GM23248 (cell line): ENCODE measurements at regions not wholly inside any gene's neighbourhood (a gene's known extent, or its start where the extent isn't known, plus 50 kb on each side); places are given as distances from the start of the nearest gene placed in this dataset.

ENCODE experiments used
- DNase-seq: peaks from one replicate; pipeline ENCODE4 v3.0.0-alpha.2; 2015
- H2AFZ ChIP-seq: fragments of 200-600 bp; sonication (generic); 2 replicates; pipeline ENCODE4 v1.6.1; 2016; ENCODE audit warnings: antibody characterized with exemption
- H3F3A ChIP-seq: fragments of 200-600 bp; sonication (generic); 2 replicates; pipeline ENCODE4 v1.6.1; 2016; ENCODE audit warnings: mild to moderate bottlenecking, antibody characterized with exemption, mixed run types; ENCODE audit not compliant: insufficient read depth
- H3K27ac ChIP-seq: fragments of 200-600 bp; sonication (generic); 2 replicates; pipeline ENCODE4 v1.5.1; 2016; ENCODE audit warnings: mild to moderate bottlenecking
- H3K27me3 ChIP-seq: fragments of 200-600 bp; sonication (generic); replicated peaks from 2 replicates; pipeline ENCODE4 v1.6.1; 2016; ENCODE audit warnings: mild to moderate bottlenecking; ENCODE audit not compliant: insufficient read depth
- H3K36me3 ChIP-seq: fragments of 200-600 bp; sonication (generic); 2 replicates; pipeline ENCODE4 v1.6.1; 2016; ENCODE audit warnings: low read depth, mild to moderate bottlenecking
- H3K4me1 ChIP-seq: fragments of 200-600 bp; sonication (generic); 2 replicates; pipeline ENCODE4 v1.6.1; 2016; ENCODE audit warnings: mild to moderate bottlenecking; ENCODE audit not compliant: insufficient read depth
- H3K4me2 ChIP-seq: fragments of 200-600 bp; sonication (generic); one replicate; pipeline ENCODE4 v1.6.1; 2016; ENCODE audit warnings: mild to moderate bottlenecking; ENCODE audit not compliant: unreplicated experiment
- H3K4me3 ChIP-seq: fragments of 200-600 bp; sonication (generic); 2 replicates; pipeline ENCODE4 v1.5.1; 2016; ENCODE audit warnings: mild to moderate bottlenecking
- H3K79me2 ChIP-seq: fragments of 200-600 bp; sonication (generic); 2 replicates; pipeline ENCODE4 v1.6.1; 2016; ENCODE audit warnings: mild to moderate bottlenecking; ENCODE audit not compliant: insufficient read depth
- H3K9ac ChIP-seq: fragments of 200-600 bp; sonication (generic); 2 replicates; pipeline ENCODE4 v1.6.1; 2016; ENCODE audit warnings: mild to moderate bottlenecking
- H3K9me2 ChIP-seq: fragments of 200-600 bp; sonication (generic); 2 replicates; pipeline ENCODE4 v1.6.1; 2016; ENCODE audit warnings: mixed run types, mild to moderate bottlenecking, moderate library complexity; ENCODE audit not compliant: insufficient read depth
- H3K9me3 ChIP-seq: fragments of 200-600 bp; sonication (generic); one replicate; pipeline ENCODE4 v1.6.1; 2017; ENCODE audit warnings: low read depth
- H4K20me1 ChIP-seq: fragments of 200-600 bp; sonication (generic); 2 replicates; pipeline ENCODE4 v1.6.0; 2016; ENCODE audit not compliant: insufficient read depth
- EZH2 ChIP-seq: fragments of 200-600 bp; sonication (generic); IDR thresholded peaks from 2 replicates; pipeline ENCODE4 v1.6.1; 2018; ENCODE audit warnings: antibody characterized with exemption, mild to moderate bottlenecking; ENCODE audit not compliant: insufficient read depth, poor library complexity, severe bottlenecking
- EZH2phosphoT487 ChIP-seq: fragments of 200-600 bp; sonication (generic); IDR thresholded peaks from 2 replicates; pipeline ENCODE4 v1.6.1; 2018; ENCODE audit warnings: antibody characterized with exemption, moderate library complexity, mild to moderate bottlenecking, low read depth; ENCODE audit not compliant: insufficient read depth
- WGBS, 2 experiments: methylation state at CpG; one replicate each; pipeline ENCODE4 v1.1.6; 2015 to 2017; ENCODE audit warnings: low lambda C conversion rate in 2 of 2, low coverage in 1 of 2; ENCODE audit errors: missing lambda C conversion rate in 2 of 2; 5-methylcytosine and 5-hydroxymethylcytosine counted together
- in situ Hi-C: fragments of 300-500 bp; cut with MboI; formaldehyde crosslinking; loops from 2 replicates; pipeline ENCODE4 v1.15.0; 2020

DNA sequence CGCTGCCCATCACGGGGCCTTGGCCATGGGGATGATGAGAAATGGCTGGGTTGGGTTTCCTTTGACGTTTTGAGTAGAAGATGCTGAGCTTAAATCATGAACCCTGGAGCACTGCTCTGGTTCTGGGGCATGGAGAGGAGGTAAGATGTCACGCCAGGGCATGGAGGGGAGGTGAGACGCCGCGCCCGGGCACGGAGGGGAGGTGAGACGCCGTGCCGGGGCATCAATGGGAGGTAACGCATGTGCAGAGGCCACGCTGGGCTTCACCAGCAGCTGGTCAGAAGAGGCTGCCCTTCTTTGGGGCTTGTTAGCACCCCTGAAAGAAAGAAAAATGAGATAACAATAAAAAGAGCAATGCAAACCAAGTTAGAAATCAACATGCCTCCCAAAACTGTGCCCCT is 322.5 kb upstream of the IRX4 start:
- Histone ChIP-seq H2AFZ (no peak overlapping the region), H4K20me1 (no peaks in the 10 kb centered on the region), H3K9me3 (no peaks in the 10 kb centered on the region), H3K79me2 (no peaks in the 10 kb centered on the region), H3K27ac (no peak overlapping the region), H3K9ac (no peak overlapping the region), H3K4me1 (no peaks in the 10 kb centered on the region), H3K4me3 (no peak overlapping the region), H3K4me2 (no peak overlapping the region), H3K9me2 (no peaks in the 10 kb centered on the region), H3K36me3 (no peaks in the 10 kb centered on the region), H3K27me3 (no peaks in the 10 kb centered on the region), H3F3A (no peaks in the 10 kb centered on the region)
- no peak for DNase-seq
- in situ Hi-C loops, result no loop called here
- WGBS, 2 experiments, result 62% methylated on average over 14 of the region's 14 CpGs
- no peak for TF ChIP-seq EZH2
- TF ChIP-seq EZH2phosphoT487, result no peak

- DNase-seq, result no peak
- WGBS, 2 experiments, result 58 to 60% methylated on average over 19 to 21 of the region's 21 CpGs
- no peak overlapping the region for H3K9ac ChIP-seq
- H3F3A ChIP-seq, result no peaks in the 10 kb centered on the region
- no peaks in the 10 kb centered on the region for H3K9me2 ChIP-seq
- H3K4me1 ChIP-seq, result no peaks in the 10 kb centered on the region
- H3K4me2 ChIP-seq, result no peak overlapping the region
- TF ChIP-seq EZH2 (no peak), EZH2phosphoT487 (no peak)
- H2AFZ ChIP-seq, result no peak overlapping the region
- no peaks in the 10 kb centered on the region for H3K79me2 ChIP-seq
- H3K27me3 ChIP-seq, result no peaks in the 10 kb centered on the region
- no peaks in the 10 kb centered on the region for H3K36me3 ChIP-seq
- no peak overlapping the region for H3K27ac ChIP-seq
- in situ Hi-C loops, result no loop called here
- no peak overlapping the region for H3K4me3 ChIP-seq
- no peaks in the 10 kb centered on the region for H3K9me3 ChIP-seq
- H4K20me1 ChIP-seq, result no peaks in the 10 kb centered on the region
These were observed 321.9 kb upstream of the IRX4 start for GRCh38 chr5:2204366-2205184.

- Histone ChIP-seq H3K36me3 (no peaks in the 10 kb centered on the region), H3K9me2 (no peaks in the 10 kb centered on the region), H3F3A (no peaks in the 10 kb centered on the region), H3K9me3 (no peaks in the 10 kb centered on the region), H3K4me1 (no peaks in the 10 kb centered on the region), H2AFZ (no peak overlapping the region), H3K27ac (no peak overlapping the region), H3K9ac (no peak overlapping the region), H3K4me3 (no peak overlapping the region), H3K4me2 (no peak overlapping the region), H3K27me3 (no peaks in the 10 kb centered on the region), H4K20me1 (no peaks in the 10 kb centered on the region), H3K79me2 (no peaks in the 10 kb centered on the region)
- in situ Hi-C loops, result no loop called here
- WGBS, 2 experiments, result 18 to 23% methylated on average over 3 of the region's 3 CpGs
- DNase-seq, result no peak
- TF ChIP-seq EZH2phosphoT487, result no peak
These were observed 321.0 kb upstream of the IRX4 start for GRCh38 chr5:2203774-2204173.

DNA sequence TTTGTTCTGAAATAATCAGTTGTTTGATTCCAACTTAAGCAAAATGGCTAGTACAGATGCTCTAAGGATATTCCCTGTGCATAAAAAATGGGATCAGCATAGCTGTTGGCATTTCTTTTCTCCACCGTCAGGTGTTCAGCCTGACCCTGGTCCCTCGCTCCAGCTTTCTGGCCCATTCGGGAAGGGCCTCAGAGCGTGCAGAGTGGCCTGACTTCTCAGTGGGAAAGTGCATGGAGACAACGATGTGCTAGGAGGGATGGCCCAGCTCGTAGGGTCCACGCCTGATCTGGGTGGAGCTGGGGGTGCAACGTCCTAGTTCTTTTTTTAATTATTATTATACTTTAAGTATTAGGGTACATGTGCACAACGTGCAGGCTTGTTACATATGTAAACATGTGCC is 319.1 kb upstream of the IRX4 start:
- Histone ChIP-seq H3K9me3 (no peaks in the 10 kb centered on the region), H3K4me1 (no peaks in the 10 kb centered on the region), H3K27ac (no peak overlapping the region), H3K27me3 (no peaks in the 10 kb centered on the region), H2AFZ (no peak overlapping the region), H3K9ac (no peak overlapping the region), H3K9me2 (no peaks in the 10 kb centered on the region), H3K79me2 (no peaks in the 10 kb centered on the region), H3F3A (no peaks in the 10 kb centered on the region), H4K20me1 (no peaks in the 10 kb centered on the region), H3K4me3 (no peak overlapping the region), H3K4me2 (no peak overlapping the region), H3K36me3 (no peaks in the 10 kb centered on the region)
- DNase-seq, result no peak
- in situ Hi-C loops, result no loop called here
- 20 to 21% methylated on average over 9 of the region's 9 CpGs for WGBS, 2 experiments
- no peak for TF ChIP-seq EZH2phosphoT487
- no peak for TF ChIP-seq EZH2

GRCh38 chr5:2201421-2201820 is 318.7 kb upstream of the IRX4 start:
- no peak overlapping the region for H3K4me2 ChIP-seq
- in situ Hi-C loops, result no loop called here
- H3K9me2 ChIP-seq, result no peaks in the 10 kb centered on the region
- H3F3A ChIP-seq, result no peaks in the 10 kb centered on the region
- no peaks in the 10 kb centered on the region for H3K4me1 ChIP-seq
- H3K27ac ChIP-seq, result no peak overlapping the region
- no peaks in the 10 kb centered on the region for H3K27me3 ChIP-seq
- WGBS, 2 experiments, result 6 to 16% methylated on average over 2 of the region's 2 CpGs
- H3K36me3 ChIP-seq, result no peaks in the 10 kb centered on the region
- no peak overlapping the region for H3K4me3 ChIP-seq
- H4K20me1 ChIP-seq, result no peaks in the 10 kb centered on the region
- H3K79me2 ChIP-seq, result no peaks in the 10 kb centered on the region
- H3K9ac ChIP-seq, result no peak overlapping the region
- no peak for DNase-seq
- H2AFZ ChIP-seq, result no peak overlapping the region
- no peaks in the 10 kb centered on the region for H3K9me3 ChIP-seq
- TF ChIP-seq EZH2phosphoT487, result no peak
